ENCODE measurements at regions not wholly inside any gene's neighbourhood (a gene's known extent, or its start where the extent isn't known, plus 50 kb on each side); places are given as distances from the start of the nearest gene placed in this dataset.

- Histone ChIP-seq H3K79me2 (ENCODE audit: low read length) (no peaks in the 10 kb centered on the region), H3K27ac (ENCODE audit: low read length) (no peak overlapping the region), H3K4me3 (ENCODE audit: low read length) (no peak overlapping the region), H3K4me1 (ENCODE audit: insufficient read depth, low read length) (no peaks in the 10 kb centered on the region), H4K20me1 (ENCODE audit: low read length) (no peaks in the 10 kb centered on the region), H2AFZ (ENCODE audit: low read length) (no peak overlapping the region), H3F3A (ENCODE audit: low read length, unreplicated experiment) (no peaks in the 10 kb centered on the region), H3K9me3 (ENCODE audit: low read length) (no peaks in the 10 kb centered on the region), H3K27me3 (ENCODE audit: low read length) (peaks cover 42% of the 10 kb centered on the region), H3K9me2 (replicated peaks; ENCODE audit: low read length) (no peaks in the 10 kb centered on the region), H3K36me3 (ENCODE audit: low read depth, low read length) (no peaks in the 10 kb centered on the region), H3K9ac (ENCODE audit: low read length) (no peak overlapping the region), H3K4me2 (ENCODE audit: low read length) (no peak overlapping the region)
- ChIA-PET POLR2A (ENCODE audit: unreplicated experiment) (no interaction called here), CTCF (no interaction called here)
- DNase-seq (no peak), ATAC-seq (no peak)
- intact Hi-C loops (cut with micrococcal nuclease) = no loop called here
- TF ChIP-seq EZH2phosphoT487 (IDR thresholded peaks at IDR 0.05; ENCODE audit: borderline replicate concordance, low read length) (no peak), EZH2 (IDR thresholded peaks at IDR 0.05; ENCODE audit: low read length, unreplicated experiment) (no peak)
- TF ChIP-seq, protein P1, sequence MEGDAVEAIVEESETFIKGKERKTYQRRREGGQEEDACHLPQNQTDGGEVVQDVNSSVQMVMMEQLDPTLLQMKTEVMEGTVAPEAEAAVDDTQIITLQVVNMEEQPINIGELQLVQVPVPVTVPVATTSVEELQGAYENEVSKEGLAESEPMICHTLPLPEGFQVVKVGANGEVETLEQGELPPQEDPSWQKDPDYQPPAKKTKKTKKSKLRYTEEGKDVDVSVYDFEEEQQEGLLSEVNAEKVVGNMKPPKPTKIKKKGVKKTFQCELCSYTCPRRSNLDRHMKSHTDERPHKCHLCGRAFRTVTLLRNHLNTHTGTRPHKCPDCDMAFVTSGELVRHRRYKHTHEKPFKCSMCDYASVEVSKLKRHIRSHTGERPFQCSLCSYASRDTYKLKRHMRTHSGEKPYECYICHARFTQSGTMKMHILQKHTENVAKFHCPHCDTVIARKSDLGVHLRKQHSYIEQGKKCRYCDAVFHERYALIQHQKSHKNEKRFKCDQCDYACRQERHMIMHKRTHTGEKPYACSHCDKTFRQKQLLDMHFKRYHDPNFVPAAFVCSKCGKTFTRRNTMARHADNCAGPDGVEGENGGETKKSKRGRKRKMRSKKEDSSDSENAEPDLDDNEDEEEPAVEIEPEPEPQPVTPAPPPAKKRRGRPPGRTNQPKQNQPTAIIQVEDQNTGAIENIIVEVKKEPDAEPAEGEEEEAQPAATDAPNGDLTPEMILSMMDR (conservative IDR thresholded peaks at IDR 0.05; ENCODE audit: low read depth, low read length) = no peak
- BruUV-seq (replicated peaks) = no TSS peak
Observed at GRCh38 chr14:36055681-36056225, 120.8 kb downstream of the PTCSC3 start.

DNA sequence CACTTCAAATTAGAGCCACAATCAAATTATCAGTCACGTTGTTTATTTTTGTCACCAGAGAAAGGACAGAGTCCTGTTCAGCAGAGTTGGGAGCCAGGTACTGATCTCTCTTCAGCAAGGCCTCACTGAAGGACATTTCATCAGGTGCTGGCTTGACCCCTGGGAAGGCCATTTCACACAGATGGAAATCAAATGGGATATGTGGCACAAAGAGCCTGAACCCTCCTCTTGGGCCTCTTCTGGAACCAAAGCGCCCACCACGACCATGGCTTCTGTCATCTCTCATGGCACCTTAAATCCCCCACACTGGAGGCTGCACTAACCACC is 121.5 kb downstream of the PTCSC3 start:
- intact Hi-C loops (cut with micrococcal nuclease) = no loop called here
- Histone ChIP-seq H3K4me2 (ENCODE audit: low read length) (no peak overlapping the region), H3K9ac (ENCODE audit: low read length) (no peak overlapping the region), H4K20me1 (ENCODE audit: low read length) (no peaks in the 10 kb centered on the region), H3K9me3 (ENCODE audit: low read length) (no peaks in the 10 kb centered on the region), H2AFZ (ENCODE audit: low read length) (no peak overlapping the region), H3K27ac (ENCODE audit: low read length) (no peak overlapping the region), H3K36me3 (ENCODE audit: low read depth, low read length) (no peaks in the 10 kb centered on the region), H3F3A (ENCODE audit: low read length, unreplicated experiment) (no peaks in the 10 kb centered on the region), H3K79me2 (ENCODE audit: low read length) (no peaks in the 10 kb centered on the region), H3K4me3 (ENCODE audit: low read length) (no peak overlapping the region), H3K9me2 (replicated peaks; ENCODE audit: low read length) (no peaks in the 10 kb centered on the region), H3K4me1 (ENCODE audit: insufficient read depth, low read length) (no peaks in the 10 kb centered on the region), H3K27me3 (ENCODE audit: low read length) (peaks cover 39% of the 10 kb centered on the region)
- TF ChIP-seq EZH2phosphoT487 (IDR thresholded peaks at IDR 0.05; ENCODE audit: borderline replicate concordance, low read length) = no peak
- TF ChIP-seq, protein P1 (conservative IDR thresholded peaks at IDR 0.05; ENCODE audit: low read depth, low read length) = no peak
- no peak for TF ChIP-seq EZH2 (IDR thresholded peaks at IDR 0.05; ENCODE audit: low read length, unreplicated experiment)
- ChIA-PET CTCF (no interaction called here), POLR2A (ENCODE audit: unreplicated experiment) (no interaction called here)
- ATAC-seq (no peak), DNase-seq (no peak)
- no TSS peak for BruUV-seq (replicated peaks)

DNA sequence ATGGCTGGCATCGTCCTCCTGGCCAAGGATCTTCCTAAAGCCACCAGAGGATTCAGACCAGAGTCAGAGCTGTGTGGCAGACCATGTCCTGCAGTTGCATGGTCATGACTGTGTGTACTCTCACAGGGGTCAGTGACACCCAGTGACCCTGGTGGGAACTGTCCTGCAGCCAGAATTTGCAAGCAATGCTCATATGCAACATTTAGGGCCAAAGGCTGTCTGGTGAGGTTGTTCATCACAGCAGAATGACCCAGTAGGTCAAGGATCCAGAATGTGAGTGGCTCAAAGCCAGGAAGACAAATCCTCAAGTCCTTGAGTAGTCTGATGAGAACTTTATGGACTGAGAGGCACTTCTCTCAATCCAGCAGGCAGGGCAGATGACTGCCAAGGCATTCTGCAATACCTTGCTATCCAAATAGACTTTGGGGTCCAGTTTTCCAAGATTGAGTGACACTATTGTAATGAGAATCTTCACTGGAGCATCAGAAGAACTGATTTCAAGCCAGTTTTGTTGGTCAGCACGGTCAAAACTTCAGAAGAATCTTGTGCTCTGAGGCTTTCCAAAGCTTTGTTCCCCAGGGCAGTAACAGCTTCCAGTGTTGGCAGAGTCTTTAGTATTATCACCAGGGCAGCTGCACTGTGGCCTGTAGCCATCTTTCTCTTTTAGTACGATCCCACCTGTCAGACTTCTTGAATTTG is 122.0 kb downstream of the PTCSC3 start:
- no peak overlapping the region for H3K4me3 ChIP-seq (ENCODE audit: low read length)
- peaks cover 38% of the 10 kb centered on the region for H3K27me3 ChIP-seq (ENCODE audit: low read length)
- no peaks in the 10 kb centered on the region for H3K36me3 ChIP-seq (ENCODE audit: low read depth, low read length)
- TF ChIP-seq EZH2phosphoT487 (IDR thresholded peaks at IDR 0.05; ENCODE audit: borderline replicate concordance, low read length) (no peak), EZH2 (IDR thresholded peaks at IDR 0.05; ENCODE audit: low read length, unreplicated experiment) (no peak)
- TF ChIP-seq, protein P1 (conservative IDR thresholded peaks at IDR 0.05; ENCODE audit: low read depth, low read length) = no peak
- H3F3A ChIP-seq (ENCODE audit: low read length, unreplicated experiment) = no peaks in the 10 kb centered on the region
- ChIA-PET CTCF (no interaction called here), POLR2A (ENCODE audit: unreplicated experiment) (no interaction called here)
- no TSS peak for BruUV-seq (replicated peaks)
- no peaks in the 10 kb centered on the region for H3K9me2 ChIP-seq (replicated peaks; ENCODE audit: low read length)
- H3K4me1 ChIP-seq (ENCODE audit: insufficient read depth, low read length) = no peaks in the 10 kb centered on the region
- no peak overlapping the region for H3K4me2 ChIP-seq (ENCODE audit: low read length)
- H3K9ac ChIP-seq (ENCODE audit: low read length) = no peak overlapping the region
- ATAC-seq = no peak
- no peak for DNase-seq
- no peak overlapping the region for H2AFZ ChIP-seq (ENCODE audit: low read length)
- intact Hi-C loops (cut with micrococcal nuclease) = no loop called here
- no peaks in the 10 kb centered on the region for H3K9me3 ChIP-seq (ENCODE audit: low read length)
- no peak overlapping the region for H3K27ac ChIP-seq (ENCODE audit: low read length)
- no peaks in the 10 kb centered on the region for H3K79me2 ChIP-seq (ENCODE audit: low read length)
- H4K20me1 ChIP-seq (ENCODE audit: low read length) = no peaks in the 10 kb centered on the region
